H1 (cell line): ENCODE measurements at regions not wholly inside any gene's neighbourhood (a gene's known extent, or its start where the extent isn't known, plus 50 kb on each side); places are given as distances from the start of the nearest gene placed in this dataset.

Experiments
- CTCF ChIA-PET: fragments of 300-600 bp; sonication (Branson Sonifier 250); formaldehyde crosslinking; loops from one replicate; lab custom pipeline; 2021; ENCODE audit not compliant: partially characterized antibody; lab: Charles Lee
- POLR2A ChIA-PET: fragments of 300-600 bp; sonication (Branson Sonifier 250); formaldehyde crosslinking; loops from one replicate; lab custom pipeline; 2021; ENCODE audit warnings: inconsistent platforms; ENCODE audit not compliant: partially characterized antibody; lab: Charles Lee
- DNase-seq, 2 experiments: peaks; one replicate each; pipeline versions ENCODE4 v3.0.0 to v3.0.0-alpha.2; 2010 to 2022; ENCODE audit warnings: low spot score in 2 of 2, low read depth in 1 of 2, mixed read lengths in 1 of 2
- FAIRE-seq: peaks from 2 replicates; lab custom pipeline; 2011; peaks lifted over from hg19 to GRCh38; lab: Jason Lieb, UNC
- H2AFZ ChIP-seq: 2 replicates; pipeline ENCODE4 v1.8.1; 2012; ENCODE audit warnings: low read length, inconsistent platforms
- H2AK5ac ChIP-seq: 2 replicates; pipeline ENCODE4 v1.6.1; 2013; ENCODE audit warnings: low read depth, low read length
- H2BK120ac ChIP-seq: replicated peaks from 2 replicates; pipeline ENCODE3; 2013; ENCODE audit warnings: low read depth, low read length, inconsistent platforms
- H2BK12ac ChIP-seq: 2 replicates; pipeline ENCODE4 v1.6.1; 2013; ENCODE audit warnings: low read depth, low read length
- H2BK15ac ChIP-seq: 2 replicates; pipeline ENCODE4 v1.6.1; 2013; ENCODE audit warnings: low read length
- H2BK20ac ChIP-seq: 2 replicates; pipeline ENCODE4 v1.6.1; 2013; ENCODE audit warnings: low read length
- H2BK5ac ChIP-seq: 2 replicates; pipeline ENCODE4 v1.6.1; 2013; ENCODE audit warnings: low read depth, low read length
- H3K14ac ChIP-seq: 2 replicates; pipeline ENCODE4 v1.6.1; 2013; ENCODE audit warnings: inconsistent platforms; ENCODE audit not compliant: insufficient read length
- H3K18ac ChIP-seq: 2 replicates; pipeline ENCODE4 v1.6.1; 2013; ENCODE audit warnings: low read length; ENCODE audit errors: extremely low read depth
- H3K23ac ChIP-seq: 2 replicates; pipeline ENCODE4 v1.6.1; 2013; ENCODE audit warnings: inconsistent platforms; ENCODE audit not compliant: insufficient read length
- H3K23me2 ChIP-seq: 2 replicates; pipeline ENCODE4 v1.6.1; 2013; ENCODE audit warnings: low read depth, low read length
- H3K27ac ChIP-seq: 2 replicates; pipeline ENCODE4 v1.6.1; 2011; ENCODE audit warnings: low read depth, low read length, inconsistent platforms
- H3K27me3 ChIP-seq, 4 experiments: replicated peaks in 1 of 4; 1 replicate in 1 of 4; 2 replicates in 3 of 4; pipeline versions ENCODE4 v1.6.1 to v1.8.1; 2011 to 2013; ENCODE audit warnings: low read length in 3 of 4, mild to moderate bottlenecking in 3 of 4, inconsistent platforms in 2 of 4, mixed read lengths in 2 of 4, moderate library complexity in 1 of 4; ENCODE audit not compliant: control insufficient read depth in 3 of 4, insufficient read depth in 3 of 4; ENCODE audit errors: extremely low read depth in 1 of 4
- H3K36me3 ChIP-seq, 4 experiments: 2 replicates each; pipeline versions ENCODE4 v1.6.1 to v1.8.1; 2011 to 2013; ENCODE audit warnings: mild to moderate bottlenecking in 4 of 4, low read length in 3 of 4, moderate library complexity in 2 of 4, control low read depth in 1 of 4, inconsistent platforms in 1 of 4; ENCODE audit not compliant: insufficient read depth in 4 of 4, control insufficient read depth in 2 of 4
- H3K4ac ChIP-seq: replicated peaks from 2 replicates; pipeline ENCODE3; 2013; ENCODE audit warnings: low read length, low read depth, mixed read lengths, inconsistent platforms; ENCODE audit not compliant: insufficient read length
- H3K4me1 ChIP-seq, 4 experiments: replicated peaks in 1 of 4; 1 replicate in 1 of 4; 2 replicates in 3 of 4; pipeline versions ENCODE4 v1.6.1 to v1.8.1; 2011 to 2013; ENCODE audit warnings: low read length in 3 of 4, inconsistent platforms in 2 of 4, mixed read lengths in 1 of 4; ENCODE audit not compliant: insufficient read depth in 4 of 4, control insufficient read depth in 3 of 4
- H3K4me2 ChIP-seq, 2 experiments: 2 replicates each; pipeline versions ENCODE4 v1.6.1 to v1.8.1; 2011 to 2013; ENCODE audit warnings: low read depth in 2 of 2, low read length in 2 of 2, control low read depth in 1 of 2, inconsistent platforms in 1 of 2, mild to moderate bottlenecking in 1 of 2; ENCODE audit not compliant: insufficient read depth in 1 of 2
- H3K4me3 ChIP-seq, 4 experiments: fragments of 200-600, 300-600 bp in 1 of 4; sonication (generic), shearing (Covaris generic), sonication (Bioruptor Twin) in 1 of 4; 2 replicates each; pipeline versions ENCODE4 v1.5.1 to v1.8.1; 2011 to 2016; ENCODE audit warnings: low read length in 4 of 4, low read depth in 3 of 4, control low read depth in 2 of 4, inconsistent platforms in 2 of 4, mild to moderate bottlenecking in 2 of 4, mixed read lengths in 1 of 4, moderate library complexity in 1 of 4; ENCODE audit not compliant: insufficient read depth in 2 of 4; ENCODE audit errors: extremely low read depth in 1 of 4
- H3K56ac ChIP-seq: replicated peaks from 2 replicates; pipeline ENCODE3; 2013; ENCODE audit warnings: low read depth, mild to moderate bottlenecking, mixed read lengths, low read length, inconsistent platforms; ENCODE audit not compliant: insufficient read length
- H3K79me1 ChIP-seq: 2 replicates; pipeline ENCODE4 v1.6.1; 2013; ENCODE audit warnings: low read depth, low read length, control low read depth
- H3K79me2 ChIP-seq, 2 experiments: 2 replicates each; pipeline versions ENCODE4 v1.6.1 to v1.8.1; 2012 to 2013; ENCODE audit warnings: low read length in 2 of 2, mild to moderate bottlenecking in 2 of 2, inconsistent platforms in 1 of 2; ENCODE audit not compliant: insufficient read depth in 2 of 2, control insufficient read depth in 1 of 2
- H3K9ac ChIP-seq, 4 experiments: replicated peaks in 1 of 4; 1 replicate in 1 of 4; 2 replicates in 3 of 4; pipeline versions ENCODE4 v1.6.1 to v1.8.1; 2011 to 2013; ENCODE audit warnings: low read depth in 3 of 4, low read length in 3 of 4, control low read depth in 2 of 4, mild to moderate bottlenecking in 2 of 4, moderate library complexity in 2 of 4, inconsistent platforms in 1 of 4; ENCODE audit errors: extremely low read depth in 1 of 4
- H3K9me3 ChIP-seq, 2 experiments: 2 replicates each; pipeline versions ENCODE4 v1.6.1 to v1.8.1; 2012 to 2013; ENCODE audit warnings: mild to moderate bottlenecking in 2 of 2, moderate library complexity in 2 of 2, control low read depth in 1 of 2, inconsistent platforms in 1 of 2, low read depth in 1 of 2, low read length in 1 of 2, mixed read lengths in 1 of 2; ENCODE audit not compliant: insufficient read depth in 2 of 2
- H4K20me1 ChIP-seq, 2 experiments: replicated peaks in 1 of 2; 2 replicates each; pipeline versions ENCODE3 to v1.8.1; 2011 to 2013; ENCODE audit warnings: inconsistent platforms in 2 of 2, low read length in 2 of 2, mild to moderate bottlenecking in 1 of 2; ENCODE audit not compliant: insufficient read depth in 2 of 2, control insufficient read depth in 1 of 2
- H4K5ac ChIP-seq: 2 replicates; pipeline ENCODE4 v1.6.1; 2013; ENCODE audit warnings: low read length, low read depth, mixed read lengths, inconsistent platforms; ENCODE audit not compliant: insufficient read length
- H4K8ac ChIP-seq: 2 replicates; pipeline ENCODE4 v1.8.0; 2013; ENCODE audit warnings: mild to moderate bottlenecking, moderate library complexity, low read length, inconsistent platforms; ENCODE audit not compliant: insufficient read depth; ENCODE audit errors: extremely low read depth
- H4K91ac ChIP-seq: replicated peaks from 2 replicates; pipeline ENCODE3; 2013; ENCODE audit warnings: low read length, mixed read lengths, inconsistent platforms; ENCODE audit not compliant: insufficient read length
- SIN3A ChIP-seq, 2 experiments: IDR thresholded peaks in 1 of 2; conservative IDR thresholded peaks in 1 of 2; 2 replicates each; pipeline ENCODE4 v1.6.1; 2011 to 2012; ENCODE audit warnings: low read length in 2 of 2, improper control_type of control experiment in 1 of 2, low read depth in 1 of 2, mild to moderate bottlenecking in 1 of 2
- WGBS, 2 experiments: shearing (Covaris generic) in 1 of 2; methylation state at CpG; one replicate each; pipeline versions ENCODE4 v1.1.6 to v1.1.7; 2013 to 2015; ENCODE audit warnings: low lambda C conversion rate in 2 of 2, mixed read lengths in 2 of 2, inconsistent platforms in 1 of 2, low coverage in 1 of 2, missing lambda C conversion rate in 1 of 2; ENCODE audit not compliant: insufficient replicate concordance in 2 of 2, insufficient coverage in 1 of 2, insufficient read length in 1 of 2; ENCODE audit errors: extremely low coverage in 1 of 2, missing lambda C conversion rate in 1 of 2; 5-methylcytosine and 5-hydroxymethylcytosine counted together

DNA sequence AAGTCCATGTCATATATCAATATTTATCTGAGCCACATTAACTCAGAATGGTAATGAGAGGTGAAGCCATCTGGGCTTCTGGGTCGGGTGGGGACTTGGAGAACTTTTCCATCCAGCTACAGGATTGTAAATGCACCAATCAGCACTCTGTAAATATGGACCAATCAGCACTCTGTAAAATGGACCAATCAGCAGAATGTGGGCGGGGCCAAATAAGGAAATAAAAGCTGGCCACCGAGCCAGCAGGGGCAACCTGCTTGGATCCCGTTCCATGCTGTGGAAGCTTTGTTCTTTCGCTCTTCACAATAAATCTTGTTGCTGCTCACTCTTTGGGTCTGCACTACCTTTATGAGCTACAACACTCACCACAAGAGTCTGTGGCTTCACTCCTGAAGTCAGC lies 253.4 kb downstream of the JRKL start:
- CTCF ChIA-PET = no interaction called here
- no peak overlapping the region for H4K91ac ChIP-seq
- TF ChIP-seq SIN3A (conservative IDR thresholded peaks at IDR 0.05 in 1 of 2, IDR thresholded peaks at IDR 0.05 in 1 of 2; ENCODE audit: low read depth in 1 of 2, low read length in 2 of 2) = no peak
- H3K9me3 ChIP-seq = 0 out of 4 replicates have a peak, but pooled peaks cover 0 to 3% of the 10 kb centered on the region in 2 experiments
- H3K18ac ChIP-seq = no peak overlapping the region
- H3K4me2 ChIP-seq = no peak overlapping the region
- no peak overlapping the region for H2AFZ ChIP-seq
- H3K4me3 ChIP-seq = no peak overlapping the region
- H3K9ac ChIP-seq = no peak overlapping the region
- H3K79me1 ChIP-seq = no peaks in the 10 kb centered on the region
- H4K20me1 ChIP-seq = no peaks in the 10 kb centered on the region
- no peak overlapping the region for H2BK12ac ChIP-seq
- no peaks in the 10 kb centered on the region for H3K27me3 ChIP-seq
- H3K56ac ChIP-seq = no peak overlapping the region
- no peak overlapping the region for H2AK5ac ChIP-seq
- H3K4me1 ChIP-seq = peaks cover 0 to 4% (median 1%) of the 10 kb centered on the region in 4 experiments; a peak in 1 of 7 replicates
- no peak overlapping the region for H4K5ac ChIP-seq
- FAIRE-seq = no peak
- 79% methylated on average over 5 of the region's 5 CpGs; no CpG with 5 or more reads in 1 of the 2 experiments for WGBS, 2 experiments
- H2BK5ac ChIP-seq = no peak overlapping the region
- no peak for DNase-seq
- H3K27ac ChIP-seq = no peak overlapping the region
- H3K23me2 ChIP-seq = no peaks in the 10 kb centered on the region
- no peak overlapping the region for H4K8ac ChIP-seq
- no peak overlapping the region for H2BK120ac ChIP-seq
- H3K79me2 ChIP-seq = no peaks in the 10 kb centered on the region
- H3K36me3 ChIP-seq = no peaks in the 10 kb centered on the region
- H3K14ac ChIP-seq = no peak overlapping the region
- H3K23ac ChIP-seq = no peak overlapping the region
- H3K4ac ChIP-seq = no peak overlapping the region
- no peak overlapping the region for H2BK20ac ChIP-seq
- H2BK15ac ChIP-seq = no peak overlapping the region
- POLR2A ChIA-PET = no interaction called here
